GM06990 (cell line): ENCODE measurements at regions not wholly inside any gene's neighbourhood (a gene's known extent, or its start where the extent isn't known, plus 50 kb on each side); places are given as distances from the start of the nearest gene placed in this dataset.

ENCODE experiments used
- DNase-seq: peaks from one replicate; pipeline ENCODE4 v3.0.0-alpha.2; 2011; ENCODE audit not compliant: insufficient read length; ENCODE audit errors: extremely low read depth
- H3K27me3 ChIP-seq: replicated peaks from 2 replicates; pipeline ENCODE4 v1.6.0; 2011; ENCODE audit warnings: low read length; ENCODE audit not compliant: control insufficient read depth, insufficient read depth
- H3K36me3 ChIP-seq: 2 replicates; pipeline ENCODE4 v1.5.1; 2011; ENCODE audit warnings: low read length; ENCODE audit not compliant: control insufficient read depth, insufficient read depth
- H3K4me3 ChIP-seq: replicated peaks from 2 replicates; pipeline ENCODE4 v1.5.1; 2011; ENCODE audit warnings: low read depth, mild to moderate bottlenecking, control low read depth, low read length
- TF ChIP-seq, protein P1 (sequence below): IDR thresholded peaks from 2 replicates; pipeline ENCODE4 v1.5.1; 2011; ENCODE audit warnings: low read length, control low read depth, mild to moderate bottlenecking, inconsistent platforms; ENCODE audit not compliant: insufficient read depth, poor library complexity, severe bottlenecking

DNA sequence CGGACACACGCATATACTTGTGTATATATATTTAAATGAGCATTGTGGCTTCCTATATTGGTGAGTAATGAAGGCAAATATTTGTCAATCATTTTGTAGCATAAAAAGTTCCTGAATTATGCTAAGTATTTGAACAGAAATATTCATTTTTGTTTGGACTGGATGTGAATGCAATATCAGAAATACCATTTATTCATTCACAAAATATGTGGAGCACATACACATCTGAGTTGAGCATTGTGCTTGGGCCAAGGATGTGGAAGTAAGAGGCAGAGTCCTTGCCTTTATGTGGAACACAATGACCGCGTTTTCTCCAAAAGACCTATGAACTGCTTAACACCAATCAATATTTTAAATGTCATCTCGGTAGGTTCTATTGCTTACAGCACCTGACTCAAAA is 1086.5 kb downstream of the NR2F1-AS1 start:
- Histone ChIP-seq H3K27me3 (no peaks in the 10 kb centered on the region), H3K36me3 (no peaks in the 10 kb centered on the region), H3K4me3 (no peak overlapping the region)
- TF ChIP-seq, protein P1, sequence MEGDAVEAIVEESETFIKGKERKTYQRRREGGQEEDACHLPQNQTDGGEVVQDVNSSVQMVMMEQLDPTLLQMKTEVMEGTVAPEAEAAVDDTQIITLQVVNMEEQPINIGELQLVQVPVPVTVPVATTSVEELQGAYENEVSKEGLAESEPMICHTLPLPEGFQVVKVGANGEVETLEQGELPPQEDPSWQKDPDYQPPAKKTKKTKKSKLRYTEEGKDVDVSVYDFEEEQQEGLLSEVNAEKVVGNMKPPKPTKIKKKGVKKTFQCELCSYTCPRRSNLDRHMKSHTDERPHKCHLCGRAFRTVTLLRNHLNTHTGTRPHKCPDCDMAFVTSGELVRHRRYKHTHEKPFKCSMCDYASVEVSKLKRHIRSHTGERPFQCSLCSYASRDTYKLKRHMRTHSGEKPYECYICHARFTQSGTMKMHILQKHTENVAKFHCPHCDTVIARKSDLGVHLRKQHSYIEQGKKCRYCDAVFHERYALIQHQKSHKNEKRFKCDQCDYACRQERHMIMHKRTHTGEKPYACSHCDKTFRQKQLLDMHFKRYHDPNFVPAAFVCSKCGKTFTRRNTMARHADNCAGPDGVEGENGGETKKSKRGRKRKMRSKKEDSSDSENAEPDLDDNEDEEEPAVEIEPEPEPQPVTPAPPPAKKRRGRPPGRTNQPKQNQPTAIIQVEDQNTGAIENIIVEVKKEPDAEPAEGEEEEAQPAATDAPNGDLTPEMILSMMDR = no peak
- DNase-seq = no peak

DNA sequence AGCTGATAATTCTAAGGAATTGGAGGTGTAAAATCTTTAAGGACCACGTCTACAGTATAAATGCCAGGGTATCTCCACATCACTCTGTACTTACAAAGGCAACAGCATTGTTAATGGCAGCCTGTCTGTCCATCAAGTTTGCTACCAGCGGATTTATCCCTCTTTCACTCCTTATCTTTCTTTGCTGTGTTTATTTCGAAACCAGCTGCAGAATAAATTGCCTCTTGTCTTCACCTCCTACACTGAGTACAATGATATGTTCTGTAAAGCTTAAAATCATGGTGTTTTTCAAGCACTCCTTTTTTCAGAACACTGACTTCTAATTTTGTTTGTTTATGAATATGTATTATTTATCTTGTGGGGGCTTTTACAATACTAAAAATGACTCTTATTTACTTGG is 1088.1 kb downstream of the NR2F1-AS1 start:
- Histone ChIP-seq H3K27me3 (no peaks in the 10 kb centered on the region), H3K36me3 (no peaks in the 10 kb centered on the region), H3K4me3 (no peak overlapping the region)
- TF ChIP-seq, protein P1 = no peak
- DNase-seq = no peak

DNA sequence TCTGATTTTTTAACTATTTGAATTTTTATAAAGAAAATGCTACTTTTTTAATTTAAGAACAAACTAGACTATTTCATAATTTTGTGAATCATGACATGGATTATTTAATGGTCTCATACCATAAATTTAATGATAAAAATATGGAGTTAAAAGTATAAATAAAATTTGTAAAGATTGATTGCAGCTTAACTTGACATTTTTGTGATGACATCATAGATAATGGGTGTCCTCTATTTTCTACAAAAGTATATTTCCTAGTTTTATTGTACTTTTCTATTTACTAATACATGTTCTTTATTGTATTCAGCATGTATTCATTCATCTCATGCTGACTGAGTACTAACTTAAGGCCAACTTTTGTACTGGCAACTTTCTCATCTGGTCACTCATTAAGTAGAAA is 1096.5 kb downstream of the NR2F1-AS1 start:
- TF ChIP-seq, protein P1 = no peak
- H3K36me3 ChIP-seq = no peaks in the 10 kb centered on the region
- DNase-seq = no peak
- no peaks in the 10 kb centered on the region for H3K27me3 ChIP-seq
- H3K4me3 ChIP-seq = no peak overlapping the region

DNA sequence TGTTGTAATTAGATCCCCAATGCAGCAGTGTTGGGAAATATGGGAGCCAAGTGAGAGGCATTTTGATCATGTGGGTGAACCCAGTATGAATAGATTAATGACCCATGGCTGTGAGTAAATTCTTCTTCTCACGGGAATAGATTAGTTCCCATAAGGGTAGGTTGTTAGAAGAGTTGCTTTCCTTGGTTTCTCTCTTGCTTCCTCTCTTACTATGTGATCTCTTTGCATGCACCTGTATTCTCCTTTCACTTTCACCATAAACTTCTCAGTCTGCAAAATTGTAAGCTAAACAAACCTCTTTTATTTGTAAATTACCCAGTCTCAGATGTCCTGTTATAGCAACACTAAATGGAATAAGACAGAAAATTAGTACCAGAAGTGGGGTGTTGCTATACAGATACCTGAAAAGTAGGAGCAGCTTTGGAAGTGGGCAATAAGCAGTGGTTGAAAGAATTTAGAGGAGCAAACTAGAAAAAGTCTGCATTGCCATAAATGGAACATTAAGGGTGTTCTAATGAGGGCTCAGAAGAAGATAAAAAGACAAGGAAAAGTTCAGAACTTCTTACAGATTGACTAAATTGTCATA is 1090.0 kb upstream of the ARRDC3 start:
- no peaks in the 10 kb centered on the region for H3K36me3 ChIP-seq
- H3K4me3 ChIP-seq = no peak overlapping the region
- TF ChIP-seq, protein P1 = no peak
- no peaks in the 10 kb centered on the region for H3K27me3 ChIP-seq
- no peak for DNase-seq

DNA sequence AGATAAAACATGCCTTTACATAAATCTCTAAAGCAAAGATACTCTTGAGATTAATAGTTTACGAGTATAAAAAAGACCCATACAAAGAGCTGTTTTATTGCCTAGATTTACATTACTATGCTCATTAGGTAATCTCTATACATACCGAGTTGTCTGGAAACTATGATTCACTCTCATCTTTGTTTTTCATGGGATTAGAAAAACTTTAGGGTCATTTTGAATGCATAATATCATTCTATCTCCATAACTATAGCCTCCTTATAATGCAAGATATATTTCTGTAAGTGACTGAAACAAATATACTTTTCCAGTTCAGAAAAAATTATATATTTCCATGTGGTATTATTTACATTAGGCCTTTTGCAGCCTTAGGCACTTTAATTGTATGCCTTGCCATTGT is 1088.7 kb upstream of the ARRDC3 start:
- Histone ChIP-seq H3K27me3 (no peaks in the 10 kb centered on the region), H3K36me3 (no peaks in the 10 kb centered on the region), H3K4me3 (no peak overlapping the region)
- TF ChIP-seq, protein P1 = no peak
- DNase-seq = no peak

DNA sequence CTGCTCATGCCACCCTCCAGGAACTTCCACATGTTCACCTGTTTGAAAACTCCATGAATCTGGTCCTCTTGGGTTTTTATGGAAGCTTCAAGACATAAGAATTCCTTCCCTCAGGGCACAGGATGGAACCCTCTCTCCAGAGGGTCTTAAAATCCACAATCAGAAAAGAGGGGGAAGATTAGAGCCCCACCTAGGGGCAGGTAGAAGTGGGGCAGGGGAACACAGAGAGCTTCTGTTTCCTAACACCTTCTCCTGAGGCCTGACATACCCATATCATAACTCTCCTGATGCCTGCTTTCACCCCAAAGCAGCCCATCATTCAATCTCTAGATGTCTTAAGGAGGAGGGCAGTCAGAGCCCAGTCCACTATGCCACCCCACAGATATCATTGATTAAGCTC is 1087.7 kb upstream of the ARRDC3 start:
- Histone ChIP-seq H3K36me3 (no peaks in the 10 kb centered on the region), H3K27me3 (no peaks in the 10 kb centered on the region), H3K4me3 (no peak overlapping the region)
- TF ChIP-seq, protein P1 = peak; percentile 56
- no peak for DNase-seq
